K562 (cell line): ENCODE measurements at regions not wholly inside any gene's neighbourhood (a gene's known extent, or its start where the extent isn't known, plus 50 kb on each side); places are given as distances from the start of the nearest gene placed in this dataset.

ENCODE experiments used
- EP300 ChIP-seq: IDR thresholded peaks from 2 replicates; pipeline ENCODE4 v1.6.1; 2012; ENCODE audit warnings: low read length, improper control_type of control experiment
- XRCC4 ChIP-seq: IDR thresholded peaks from one replicate; pipeline ENCODE4 v1.6.1; 2011; ENCODE audit not compliant: insufficient read depth, insufficient read length; ENCODE audit errors: extremely low read depth

- TF ChIP-seq EP300: no peak
- TF ChIP-seq XRCC4: no peak
Observed at GRCh38 chr7:25595996-25596395, 367.7 kb upstream of the NPVF start.
